IMR-90 (cell line): ENCODE measurements at regions not wholly inside any gene's neighbourhood (a gene's known extent, or its start where the extent isn't known, plus 50 kb on each side); places are given as distances from the start of the nearest gene placed in this dataset.

Experiments used
- ATAC-seq: fragments of 200-7000 bp; cut with Tn5 transposase; 2 replicates; pipeline ENCODE4 v1.9.1; 2020; ENCODE audit warnings: low read depth, mild to moderate bottlenecking, moderate library complexity
- BruUV-seq: library from RNA; stranded (reverse); fragments of 400-500 nt; replicated peaks from 2 replicates; lab custom pipeline; 2021; lab: Mats Ljungman, UMichigan
- CTCF ChIA-PET: fragments of 300-600 bp; formaldehyde crosslinking; extraction: SDS; loops from one replicate; lab custom pipeline; 2021; ENCODE audit warnings: antibody characterized with exemption; lab: Yijun Ruan, JAX
- POLR2A ChIA-PET: fragments of 300-600 bp; sonication (Branson Sonifier 250); formaldehyde crosslinking; loops from one replicate; lab custom pipeline; 2022; ENCODE audit warnings: antibody characterized with exemption; ENCODE audit not compliant: unreplicated experiment; lab: Charles Lee
- DNase-seq: peaks from one replicate; pipeline ENCODE4 v3.0.0; 2013
- H2AFZ ChIP-seq: replicated peaks from 2 replicates; pipeline ENCODE3; 2013; ENCODE audit warnings: low read length, mild to moderate bottlenecking; ENCODE audit not compliant: poor library complexity
- H2AK5ac ChIP-seq: 2 replicates; pipeline ENCODE4 v1.6.1; 2013; ENCODE audit warnings: low read depth, low read length, inconsistent platforms
- H2AK9ac ChIP-seq: replicated peaks from 2 replicates; pipeline ENCODE3; 2013; ENCODE audit warnings: mild to moderate bottlenecking, low read depth, low read length, moderate library complexity; ENCODE audit not compliant: poor library complexity
- H2BK120ac ChIP-seq: 2 replicates; pipeline ENCODE4 v1.6.1; 2013; ENCODE audit warnings: low read depth, low read length, inconsistent platforms
- H2BK15ac ChIP-seq: 3 replicates; pipeline ENCODE4 v1.6.1; 2013; ENCODE audit warnings: low read depth, low read length, inconsistent platforms
- H2BK20ac ChIP-seq: 2 replicates; pipeline ENCODE4 v1.6.1; 2013; ENCODE audit warnings: low read depth, mild to moderate bottlenecking, inconsistent platforms, low read length, moderate library complexity
- H2BK5ac ChIP-seq: 2 replicates; pipeline ENCODE4 v1.6.1; 2013; ENCODE audit warnings: mild to moderate bottlenecking, low read depth, low read length, inconsistent platforms; ENCODE audit not compliant: poor library complexity, severe bottlenecking
- H3K14ac ChIP-seq: replicated peaks from 2 replicates; pipeline ENCODE4 v1.6.1; 2013; ENCODE audit warnings: low read depth, low read length, inconsistent platforms
- H3K18ac ChIP-seq: 2 replicates; pipeline ENCODE4 v1.6.1; 2013; ENCODE audit warnings: low read depth, low read length, control low read depth
- H3K23ac ChIP-seq: 2 replicates; pipeline ENCODE4 v1.6.1; 2013; ENCODE audit warnings: low read depth, low read length, inconsistent platforms
- H3K27ac ChIP-seq: 2 replicates; pipeline ENCODE4 v1.5.1; 2013; ENCODE audit warnings: mild to moderate bottlenecking, control low read depth, low read length; ENCODE audit not compliant: insufficient read depth
- H3K27me3 ChIP-seq: 2 replicates; pipeline ENCODE4 v1.6.1; 2013; ENCODE audit warnings: low read length; ENCODE audit not compliant: control insufficient read depth, insufficient read depth
- H3K36me3 ChIP-seq: 2 replicates; pipeline ENCODE4 v1.6.1; 2013; ENCODE audit warnings: low read length, mixed read lengths; ENCODE audit not compliant: control insufficient read depth, insufficient read depth
- H3K4ac ChIP-seq: 2 replicates; pipeline ENCODE4 v1.6.1; 2013; ENCODE audit warnings: low read depth, low read length, inconsistent platforms
- H3K4me1 ChIP-seq: 2 replicates; pipeline ENCODE4 v1.6.1; 2013; ENCODE audit warnings: low read length, mixed read lengths; ENCODE audit not compliant: control insufficient read depth, insufficient read depth
- H3K4me2 ChIP-seq: 2 replicates; pipeline ENCODE4 v1.6.1; 2013; ENCODE audit warnings: low read depth, mild to moderate bottlenecking, control low read depth, low read length, moderate library complexity
- H3K4me3 ChIP-seq: 2 replicates; pipeline ENCODE4 v1.5.1; 2013; ENCODE audit warnings: low read depth, mild to moderate bottlenecking, control low read depth, low read length, moderate library complexity; ENCODE audit not compliant: insufficient read depth
- H3K56ac ChIP-seq: 2 replicates; pipeline ENCODE4 v1.6.1; 2013; ENCODE audit warnings: low read length, inconsistent platforms; ENCODE audit not compliant: insufficient read depth; ENCODE audit errors: extremely low read depth
- H3K79me1 ChIP-seq, 2 experiments: 2 replicates each; pipeline ENCODE4 v1.6.1; 2013; ENCODE audit warnings: low read length in 2 of 2, inconsistent platforms in 1 of 2, low read depth in 1 of 2
- H3K9ac ChIP-seq: 2 replicates; pipeline ENCODE4 v1.6.1; 2013; ENCODE audit warnings: low read depth, low read length, control low read depth
- H3K9me1 ChIP-seq: 2 replicates; pipeline ENCODE4 v1.6.1; 2013; ENCODE audit warnings: low read length, inconsistent platforms; ENCODE audit not compliant: insufficient read depth
- H3K9me3 ChIP-seq: 2 replicates; pipeline ENCODE4 v1.6.1; 2013; ENCODE audit warnings: low read length; ENCODE audit not compliant: control insufficient read depth, insufficient read depth
- H4K20me1 ChIP-seq: 2 replicates; pipeline ENCODE4 v1.6.1; 2013; ENCODE audit warnings: low read length, inconsistent platforms; ENCODE audit not compliant: insufficient read depth
- H4K5ac ChIP-seq: 2 replicates; pipeline ENCODE4 v1.6.1; 2013; ENCODE audit warnings: mild to moderate bottlenecking, low read depth, low read length, control low read depth
- H4K8ac ChIP-seq, 2 experiments: 2 replicates each; pipeline ENCODE4 v1.6.1; 2013; ENCODE audit warnings: low read depth in 2 of 2, low read length in 2 of 2, control low read depth in 1 of 2, inconsistent platforms in 1 of 2
- H4K91ac ChIP-seq: 2 replicates; pipeline ENCODE4 v1.6.1; 2013; ENCODE audit warnings: low read depth, low read length, inconsistent platforms; ENCODE audit not compliant: insufficient read depth
- BHLHE40 ChIP-seq: fragments of 150-350 bp; IDR thresholded peaks from 2 replicates; pipeline ENCODE4 v1.6.1; 2016; ENCODE audit warnings: mild to moderate bottlenecking, low read depth, low read length
- CEBPB ChIP-seq: IDR thresholded peaks from 2 replicates; pipeline ENCODE4 v1.6.1; 2012; ENCODE audit warnings: low read depth, low read length, improper control_type of control experiment
- CHD1 ChIP-seq: IDR thresholded peaks from 2 replicates; pipeline ENCODE4 v1.6.1; 2012; ENCODE audit warnings: low read depth, low read length, improper control_type of control experiment
- ELK1 ChIP-seq: fragments of 150-350 bp; IDR thresholded peaks from 2 replicates; pipeline ENCODE4 v1.6.1; 2016; ENCODE audit warnings: low read depth, mild to moderate bottlenecking, low read length, moderate library complexity, borderline replicate concordance
- FOS ChIP-seq: fragments of 150-350 bp; IDR thresholded peaks from 2 replicates; pipeline ENCODE4 v1.6.1; 2016; ENCODE audit warnings: low read depth, low read length
- MAFK ChIP-seq: IDR thresholded peaks from 2 replicates; pipeline ENCODE4 v1.6.1; 2012; ENCODE audit warnings: low read depth, low read length, improper control_type of control experiment
- MAZ ChIP-seq: IDR thresholded peaks from 2 replicates; pipeline ENCODE4 v1.6.1; 2012; ENCODE audit warnings: low read depth, mild to moderate bottlenecking, low read length, improper control_type of control experiment, moderate library complexity, borderline replicate concordance
- MXI1 ChIP-seq: IDR thresholded peaks from 2 replicates; pipeline ENCODE4 v1.6.1; 2012; ENCODE audit warnings: low read depth, mild to moderate bottlenecking, low read length, moderate library complexity, borderline replicate concordance
- NFE2L2 ChIP-seq: fragments of 150-350 bp; IDR thresholded peaks from 2 replicates; pipeline ENCODE4 v1.6.1; 2016; ENCODE audit warnings: low read depth, mild to moderate bottlenecking, low read length
- POLR2A ChIP-seq: IDR thresholded peaks from 2 replicates; pipeline ENCODE4 v1.6.1; 2012; ENCODE audit warnings: mild to moderate bottlenecking, low read depth, low read length
- RAD21 ChIP-seq: IDR thresholded peaks from 2 replicates; pipeline ENCODE4 v1.6.1; 2012; ENCODE audit warnings: low read length, improper control_type of control experiment
- RCOR1 ChIP-seq: IDR thresholded peaks from 2 replicates; pipeline ENCODE4 v1.6.1; 2012; ENCODE audit warnings: mild to moderate bottlenecking, low read length, improper control_type of control experiment; ENCODE audit not compliant: insufficient replicate concordance
- RFX5 ChIP-seq: IDR thresholded peaks from 2 replicates; pipeline ENCODE4 v1.8.0; 2012; ENCODE audit warnings: low read depth, mild to moderate bottlenecking, low read length, moderate library complexity
- SMC3 ChIP-seq: fragments of 150-350 bp; IDR thresholded peaks from 2 replicates; pipeline ENCODE4 v1.6.1; 2016; ENCODE audit warnings: low read depth, mild to moderate bottlenecking, antibody characterized with exemption, low read length, moderate library complexity
- WGBS, 2 experiments: methylation state at CpG; one replicate each; pipeline versions ENCODE4 v1.1.5 to v1.1.7; 2013; ENCODE audit warnings: missing lambda C conversion rate in 2 of 2; ENCODE audit not compliant: insufficient read length in 1 of 2; ENCODE audit errors: extremely low coverage in 2 of 2; 5-methylcytosine and 5-hydroxymethylcytosine counted together
- dilution Hi-C: fragments of 300-500 bp; cut with HindIII; formaldehyde crosslinking; loops from one replicate; pipeline ENCODE4 v1.14.3; 2018; ENCODE audit warnings: low sequenced_read_pairs; ENCODE audit not compliant: unreplicated experiment
- in situ Hi-C: fragments of 300-500 bp; cut with MboI; formaldehyde crosslinking; loops from 3 replicates; pipeline ENCODE4 v1.14.3; 2019; ENCODE audit warnings: low sequenced_read_pairs, inconsistent platforms, mixed read lengths
- intact Hi-C: fragments of 100-400 bp; cut with micrococcal nuclease; formaldehyde crosslinking; loops from 2 replicates; pipeline ENCODE4 v1.10.0; 2022
- TF ChIP-seq, protein P1 (sequence below): conservative IDR thresholded peaks from 2 replicates; pipeline ENCODE4 v1.5.1; 2012; ENCODE audit warnings: mild to moderate bottlenecking, low read depth, low read length, improper control_type of control experiment
- TF ChIP-seq, protein P2 (sequence below): fragments of 150-350 bp; IDR thresholded peaks from 2 replicates; pipeline ENCODE4 v1.6.1; 2017; ENCODE audit warnings: mild to moderate bottlenecking, antibody characterized with exemption, low read length, low read depth

GRCh38 chr5:118193194-118193905, 795.0 kb downstream of the DTWD2 start:
- Histone ChIP-seq H3K56ac (no peak overlapping the region), H3K23ac (no peak overlapping the region), H4K8ac (no peak overlapping the region), H4K20me1 (no peaks in the 10 kb centered on the region), H3K14ac (no peak overlapping the region), H3K4ac (no peak overlapping the region), H3K36me3 (no peaks in the 10 kb centered on the region), H3K4me2 (no peak overlapping the region), H2AK9ac (no peak overlapping the region), H2AFZ (no peak overlapping the region), H3K27me3 (no peaks in the 10 kb centered on the region), H3K9ac (no peak overlapping the region), H2BK20ac (no peak overlapping the region), H3K79me1 (no peaks in the 10 kb centered on the region), H3K4me1 (no peaks in the 10 kb centered on the region), H2BK5ac (no peak overlapping the region), H2BK120ac (no peak overlapping the region), H4K91ac (no peak overlapping the region), H3K9me1 (no peaks in the 10 kb centered on the region), H2AK5ac (no peak overlapping the region), H3K4me3 (no peak overlapping the region), H3K9me3 (no peaks in the 10 kb centered on the region; the same call in 1 of the 2 replicates), H3K27ac (no peak overlapping the region), H2BK15ac (no peak overlapping the region), H3K18ac (no peak overlapping the region), H4K5ac (no peak overlapping the region)
- CTCF ChIA-PET = interaction anchor here (0.6 kb wide), 1 partner anchor 182 kb away, joined by 4 read pairs; no protein-coding TSS in a partner anchor
- DNase-seq (no peak), ATAC-seq (no peak)
- dilution Hi-C loops = no loop called here
- no TSS peak for BruUV-seq
- in situ Hi-C loops = no loop called here
- POLR2A ChIA-PET = no interaction called here
- no CpG with 5 or more reads among the region's 2 CpGs for WGBS, 2 experiments
- intact Hi-C loops = no loop called here
- TF ChIP-seq BHLHE40 (no peak), FOS (no peak), MAFK (no peak), RAD21 (no peak), CHD1 (no peak), ELK1 (no peak), RCOR1 (no peak), RFX5 (no peak), NFE2L2 (no peak), SMC3 (no peak), CEBPB (no peak), MXI1 (no peak), POLR2A (no peak), MAZ (no peak)
- TF ChIP-seq, protein P1, sequence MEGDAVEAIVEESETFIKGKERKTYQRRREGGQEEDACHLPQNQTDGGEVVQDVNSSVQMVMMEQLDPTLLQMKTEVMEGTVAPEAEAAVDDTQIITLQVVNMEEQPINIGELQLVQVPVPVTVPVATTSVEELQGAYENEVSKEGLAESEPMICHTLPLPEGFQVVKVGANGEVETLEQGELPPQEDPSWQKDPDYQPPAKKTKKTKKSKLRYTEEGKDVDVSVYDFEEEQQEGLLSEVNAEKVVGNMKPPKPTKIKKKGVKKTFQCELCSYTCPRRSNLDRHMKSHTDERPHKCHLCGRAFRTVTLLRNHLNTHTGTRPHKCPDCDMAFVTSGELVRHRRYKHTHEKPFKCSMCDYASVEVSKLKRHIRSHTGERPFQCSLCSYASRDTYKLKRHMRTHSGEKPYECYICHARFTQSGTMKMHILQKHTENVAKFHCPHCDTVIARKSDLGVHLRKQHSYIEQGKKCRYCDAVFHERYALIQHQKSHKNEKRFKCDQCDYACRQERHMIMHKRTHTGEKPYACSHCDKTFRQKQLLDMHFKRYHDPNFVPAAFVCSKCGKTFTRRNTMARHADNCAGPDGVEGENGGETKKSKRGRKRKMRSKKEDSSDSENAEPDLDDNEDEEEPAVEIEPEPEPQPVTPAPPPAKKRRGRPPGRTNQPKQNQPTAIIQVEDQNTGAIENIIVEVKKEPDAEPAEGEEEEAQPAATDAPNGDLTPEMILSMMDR = no peak
- TF ChIP-seq, protein P2, sequence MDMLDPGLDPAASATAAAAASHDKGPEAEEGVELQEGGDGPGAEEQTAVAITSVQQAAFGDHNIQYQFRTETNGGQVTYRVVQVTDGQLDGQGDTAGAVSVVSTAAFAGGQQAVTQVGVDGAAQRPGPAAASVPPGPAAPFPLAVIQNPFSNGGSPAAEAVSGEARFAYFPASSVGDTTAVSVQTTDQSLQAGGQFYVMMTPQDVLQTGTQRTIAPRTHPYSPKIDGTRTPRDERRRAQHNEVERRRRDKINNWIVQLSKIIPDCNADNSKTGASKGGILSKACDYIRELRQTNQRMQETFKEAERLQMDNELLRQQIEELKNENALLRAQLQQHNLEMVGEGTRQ = no peak
